ENCODE measurements at regions not wholly inside any gene's neighbourhood (a gene's known extent, or its start where the extent isn't known, plus 50 kb on each side); places are given as distances from the start of the nearest gene placed in this dataset.
"Not testable (repeated sequence)": the region's sequence is repeated elsewhere in the genome, so short reads cannot be mapped to it uniquely, and the experiment has no call there.

DNA sequence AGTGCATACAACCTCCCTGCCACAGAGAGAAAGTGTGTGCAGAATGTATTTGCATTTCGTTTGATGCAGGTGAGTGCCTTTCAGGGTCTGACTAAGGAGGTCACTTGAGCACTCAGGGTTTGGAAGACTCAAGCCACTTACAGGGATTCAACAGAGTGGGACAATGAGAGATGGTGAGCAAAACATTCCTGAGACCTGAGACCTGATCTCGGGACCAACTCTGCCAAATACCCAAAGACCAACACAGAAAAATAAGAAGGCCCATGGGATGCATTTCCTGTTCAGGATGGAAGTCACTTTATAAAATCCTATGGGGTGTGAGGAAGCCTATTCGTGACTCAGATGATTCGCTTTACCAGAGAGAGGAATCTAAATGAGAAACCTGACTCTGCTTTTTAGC, 65.2 kb upstream of the LARGE1 start:
- H3K9me3 ChIP-seq = no peaks in the 10 kb centered on the region
- DNase-seq = no peak

GRCh38 chr22:33986167-33986771, 66.0 kb upstream of the LARGE1 start:
- Histone ChIP-seq H3K36me3 (no peaks in the 10 kb centered on the region), H3K27me3 (peaks cover 0 to 7% of the 10 kb centered on the region in 2 donors), H3K4me1 (peaks cover 0 to 3% (median 0%) of the 10 kb centered on the region in 4 donors), H3K9me3 (no peaks in the 10 kb centered on the region), H3K27ac (no peak overlapping the region), H3K4me3 (no peak overlapping the region)
- intact Hi-C loops (cut with DNase I; ENCODE audit: low total_unique reads) = no loop called here
- no peak for DNase-seq
- no peak for TF ChIP-seq CTCF (IDR thresholded peaks at IDR 0.05)

More for the DNA sequence above, 65.2 kb upstream of the LARGE1 start:
- intact Hi-C loops (cut with DNase I; ENCODE audit: low total_unique reads) = no loop called here
- Histone ChIP-seq H3K27ac (no peak overlapping the region), H3K4me1 (peaks cover 0 to 3% (median 0%) of the 10 kb centered on the region in 4 donors), H3K27me3 (peaks cover 0 to 6% of the 10 kb centered on the region in 2 donors), H3K4me3 (no peak overlapping the region), H3K36me3 (no peaks in the 10 kb centered on the region)
- TF ChIP-seq CTCF (IDR thresholded peaks at IDR 0.05) = no peak

DNA sequence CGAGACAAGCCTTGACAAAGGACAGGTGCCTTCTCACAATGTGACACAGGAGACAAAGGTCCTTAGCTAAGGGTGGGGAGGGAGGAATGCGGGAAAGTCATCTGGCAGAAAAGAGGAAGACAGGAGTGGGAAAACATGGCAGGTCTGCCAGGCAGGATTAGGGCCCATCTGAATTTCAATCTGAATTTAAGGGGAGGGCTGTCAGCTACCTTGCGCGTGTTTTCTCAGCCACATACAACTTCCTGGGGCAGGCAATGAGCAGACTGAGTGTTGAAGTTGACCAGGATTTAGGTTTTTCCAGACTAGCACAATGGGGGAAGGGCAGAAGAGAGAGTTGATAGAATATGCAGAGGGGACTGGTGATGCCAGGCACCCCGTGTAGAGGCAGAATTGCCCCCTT, 66.7 kb upstream of the LARGE1 start:
- no peak for DNase-seq
- intact Hi-C loops (cut with DNase I; ENCODE audit: low total_unique reads) = no loop called here
- H3K36me3 ChIP-seq = no peaks in the 10 kb centered on the region
- no peak overlapping the region for H3K4me3 ChIP-seq
- no peak for TF ChIP-seq CTCF (IDR thresholded peaks at IDR 0.05)
- no peaks in the 10 kb centered on the region for H3K9me3 ChIP-seq
- H3K4me1 ChIP-seq = peaks cover 0 to 3% (median 0%) of the 10 kb centered on the region in 4 donors
- H3K27me3 ChIP-seq = peaks cover 0 to 8% of the 10 kb centered on the region in 2 donors
- H3K27ac ChIP-seq = no peak overlapping the region

GRCh38 chr22:33989263-33989662, 69.0 kb upstream of the LARGE1 start:
- H3K4me3 ChIP-seq; H3K9me3 ChIP-seq; intact Hi-C loops (cut with DNase I; ENCODE audit: low total_unique reads); DNase-seq; H3K27ac ChIP-seq; H3K4me1 ChIP-seq; H3K27me3 ChIP-seq; H3K36me3 ChIP-seq: not testable (repeated sequence)

- no peak overlapping the region for H3K4me3 ChIP-seq
- TF ChIP-seq CTCF (IDR thresholded peaks at IDR 0.05) = no peak
- H3K4me1 ChIP-seq = no peaks in the 10 kb centered on the region
- no peaks in the 10 kb centered on the region for H3K36me3 ChIP-seq
- no peak for DNase-seq
- no peaks in the 10 kb centered on the region for H3K9me3 ChIP-seq
- no peak overlapping the region for H3K27ac ChIP-seq
- peaks cover 0 to 8% of the 10 kb centered on the region in 2 donors for H3K27me3 ChIP-seq
- intact Hi-C loops (cut with DNase I; ENCODE audit: low total_unique reads) = no loop called here
Measured at GRCh38 chr22:33991620-33992019, 71.3 kb upstream of the LARGE1 start.

DNA sequence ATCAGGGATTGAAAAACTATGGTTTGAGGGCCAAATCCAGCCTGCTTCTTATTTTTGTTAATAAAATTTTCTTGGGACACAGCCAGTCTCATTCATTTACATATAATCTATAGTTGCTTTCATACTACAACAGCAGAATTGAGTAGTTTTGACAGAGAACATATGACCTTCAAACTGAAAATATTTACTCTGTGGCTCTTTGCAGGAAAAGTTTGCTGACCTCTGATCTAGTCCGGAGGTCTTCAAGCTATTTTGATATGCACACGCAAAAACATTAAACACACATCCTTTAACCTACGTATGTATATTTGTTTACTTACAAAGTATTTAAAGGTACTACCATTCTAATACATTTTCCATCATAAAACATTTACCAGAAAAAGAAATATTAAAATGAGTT, 76.5 kb upstream of the LARGE1 start:
- Histone ChIP-seq H3K4me3 (no peak overlapping the region), H3K9me3 (peaks cover 0 to 22% (median 11%) of the 10 kb centered on the region in 3 donors)
- TF ChIP-seq CTCF (IDR thresholded peaks at IDR 0.05) = no peak

More for the DNA sequence above, 76.5 kb upstream of the LARGE1 start:
- intact Hi-C loops (cut with DNase I; ENCODE audit: low total_unique reads) = no loop called here
- Histone ChIP-seq H3K4me1 (no peaks in the 10 kb centered on the region), H3K36me3 (no peaks in the 10 kb centered on the region), H3K27me3 (no peaks in the 10 kb centered on the region), H3K27ac (no peak overlapping the region)
- DNase-seq = no peak

All from tibial artery (tissue), 4 donors.